ENCODE measurements at regions not wholly inside any gene's neighbourhood (a gene's known extent, or its start where the extent isn't known, plus 50 kb on each side); places are given as distances from the start of the nearest gene placed in this dataset.

DNA sequence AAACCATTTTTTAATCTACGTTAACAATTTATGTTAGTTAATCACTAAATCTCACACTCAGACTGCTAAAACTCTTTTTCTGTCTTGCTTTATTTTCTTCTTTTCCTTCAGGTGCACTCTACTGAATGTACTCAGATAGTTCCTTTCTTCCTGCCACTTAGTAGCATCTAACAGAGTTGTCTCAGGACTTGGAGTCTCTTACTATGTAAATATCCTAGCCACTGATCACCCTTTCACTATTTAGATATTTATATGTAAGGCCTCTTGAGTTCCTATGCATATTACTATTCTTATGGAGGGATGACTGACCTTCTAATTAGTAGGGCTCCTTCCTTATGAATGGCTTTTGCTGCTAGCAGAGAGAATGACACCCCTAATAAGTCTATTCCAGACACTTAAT lies 586.3 kb downstream of the RERGL start:
- H3K27me3 Mint-ChIP-seq (ENCODE audit: low read depth): no peaks in the 10 kb centered on the region
- no peak for DNase-seq (ENCODE audit: low read depth, low spot score)
- TF ChIP-seq, protein P1, sequence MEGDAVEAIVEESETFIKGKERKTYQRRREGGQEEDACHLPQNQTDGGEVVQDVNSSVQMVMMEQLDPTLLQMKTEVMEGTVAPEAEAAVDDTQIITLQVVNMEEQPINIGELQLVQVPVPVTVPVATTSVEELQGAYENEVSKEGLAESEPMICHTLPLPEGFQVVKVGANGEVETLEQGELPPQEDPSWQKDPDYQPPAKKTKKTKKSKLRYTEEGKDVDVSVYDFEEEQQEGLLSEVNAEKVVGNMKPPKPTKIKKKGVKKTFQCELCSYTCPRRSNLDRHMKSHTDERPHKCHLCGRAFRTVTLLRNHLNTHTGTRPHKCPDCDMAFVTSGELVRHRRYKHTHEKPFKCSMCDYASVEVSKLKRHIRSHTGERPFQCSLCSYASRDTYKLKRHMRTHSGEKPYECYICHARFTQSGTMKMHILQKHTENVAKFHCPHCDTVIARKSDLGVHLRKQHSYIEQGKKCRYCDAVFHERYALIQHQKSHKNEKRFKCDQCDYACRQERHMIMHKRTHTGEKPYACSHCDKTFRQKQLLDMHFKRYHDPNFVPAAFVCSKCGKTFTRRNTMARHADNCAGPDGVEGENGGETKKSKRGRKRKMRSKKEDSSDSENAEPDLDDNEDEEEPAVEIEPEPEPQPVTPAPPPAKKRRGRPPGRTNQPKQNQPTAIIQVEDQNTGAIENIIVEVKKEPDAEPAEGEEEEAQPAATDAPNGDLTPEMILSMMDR (conservative IDR thresholded peaks at IDR 0.05): no peak
- H3K4me1 Mint-ChIP-seq: peaks cover 6% of the 10 kb centered on the region
- peaks cover 3% of the 10 kb centered on the region for H3K9me3 Mint-ChIP-seq
- no peak overlapping the region for H3K4me3 Mint-ChIP-seq
- H3K36me3 Mint-ChIP-seq (ENCODE audit: low read depth): no peaks in the 10 kb centered on the region
- H3K27ac Mint-ChIP-seq (ENCODE audit: unreplicated experiment): no peak overlapping the region

DNA sequence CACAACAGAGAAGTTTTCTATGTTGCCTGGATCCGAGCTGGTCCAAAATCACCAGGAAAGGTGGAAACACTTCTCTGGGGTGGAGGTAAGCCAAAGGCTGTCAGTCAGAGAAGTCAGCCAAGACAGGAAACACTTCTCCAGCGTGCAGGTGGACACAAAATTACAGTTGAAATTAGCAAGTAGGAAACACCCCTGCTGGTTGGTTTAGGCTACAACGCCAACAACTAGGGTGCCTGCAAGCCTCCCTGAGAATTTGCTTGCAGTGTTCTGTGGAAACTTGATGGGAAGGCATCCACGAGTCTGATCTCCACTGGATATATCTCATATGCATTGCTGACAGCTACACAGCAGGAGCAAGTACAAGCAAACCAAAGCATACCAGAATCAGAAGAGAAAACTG lies 600.5 kb downstream of the RERGL start:
- no peaks in the 10 kb centered on the region for H3K36me3 Mint-ChIP-seq (ENCODE audit: low read depth)
- peaks cover 3% of the 10 kb centered on the region for H3K9me3 Mint-ChIP-seq
- no peak overlapping the region for H3K4me3 Mint-ChIP-seq
- DNase-seq (ENCODE audit: low read depth, low spot score): no peak
- H3K4me1 Mint-ChIP-seq: no peaks in the 10 kb centered on the region
- TF ChIP-seq, protein P1 (conservative IDR thresholded peaks at IDR 0.05): peak; percentile 20
- H3K27ac Mint-ChIP-seq (ENCODE audit: unreplicated experiment): no peak overlapping the region
- no peaks in the 10 kb centered on the region for H3K27me3 Mint-ChIP-seq (ENCODE audit: low read depth)

DNA sequence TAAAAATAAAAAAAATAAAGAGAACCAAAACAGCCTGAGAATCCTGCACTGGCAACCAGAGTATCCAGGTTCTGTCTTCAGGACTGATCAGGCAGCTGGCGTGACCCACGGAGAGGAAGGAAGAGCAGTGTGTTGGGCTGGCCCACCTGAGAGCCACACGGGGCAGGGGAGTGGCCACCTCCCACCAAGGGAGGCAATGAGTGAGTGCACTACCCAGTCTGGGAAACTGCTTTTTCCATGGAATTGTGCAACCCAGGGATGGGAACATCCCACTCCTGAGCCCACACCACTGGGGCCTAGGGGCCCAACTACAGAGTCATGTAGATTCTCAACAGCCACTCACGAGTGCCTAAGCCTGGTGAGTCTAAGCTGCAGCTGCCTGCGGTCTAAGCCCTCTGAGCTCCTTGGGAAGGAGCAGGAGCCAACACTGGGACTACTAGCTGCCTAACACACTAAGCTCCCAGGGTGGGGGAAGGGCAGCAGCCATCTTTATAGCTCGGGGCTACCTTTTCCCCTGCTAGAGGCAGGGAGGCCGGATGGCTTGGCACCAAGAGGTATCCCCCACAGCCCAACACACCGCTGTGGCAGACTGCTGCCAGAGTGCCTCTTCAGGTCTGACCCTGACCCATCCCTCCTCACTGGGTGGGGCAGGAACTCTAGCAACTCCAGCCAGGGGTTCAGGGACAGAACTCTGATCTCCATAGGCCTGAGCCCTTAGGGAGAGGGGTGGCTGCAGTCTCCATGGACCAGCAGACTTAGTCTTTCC lies 610.9 kb downstream of the RERGL start:
- Mint-ChIP-seq H3K4me3 (no peak overlapping the region), H3K9me3 (peaks cover 14% of the 10 kb centered on the region)

DNA sequence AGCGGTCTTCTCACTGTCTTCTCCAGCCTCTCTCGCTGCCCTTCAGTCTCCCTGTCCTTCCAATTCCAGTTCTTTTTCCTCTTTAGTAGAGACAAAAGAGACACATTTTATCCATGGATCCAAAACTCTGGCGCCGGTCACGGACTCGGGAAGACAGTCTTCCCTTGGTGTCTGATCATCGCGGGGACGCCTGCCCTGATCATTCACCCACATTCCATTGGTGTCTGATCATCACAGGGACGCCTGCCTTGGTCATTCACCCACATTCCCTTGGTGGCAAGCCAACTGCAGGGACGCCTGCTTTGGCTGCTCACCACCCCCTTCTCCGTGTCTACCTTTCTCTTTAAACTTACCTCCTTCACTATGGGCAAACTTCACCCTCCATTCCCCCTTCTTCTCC lies 619.5 kb downstream of the RERGL start:
- H3K9me3 Mint-ChIP-seq: peaks cover 3% of the 10 kb centered on the region
- DNase-seq (ENCODE audit: low read depth, low spot score): no peak
- H3K27me3 Mint-ChIP-seq (ENCODE audit: low read depth): no peaks in the 10 kb centered on the region
- TF ChIP-seq, protein P1 (conservative IDR thresholded peaks at IDR 0.05): no peak
- H3K4me1 Mint-ChIP-seq: no peaks in the 10 kb centered on the region
- H3K4me3 Mint-ChIP-seq: no peak overlapping the region
- no peaks in the 10 kb centered on the region for H3K36me3 Mint-ChIP-seq (ENCODE audit: low read depth)
- H3K27ac Mint-ChIP-seq (ENCODE audit: unreplicated experiment): no peak overlapping the region

More for the DNA sequence above, 610.9 kb downstream of the RERGL start:
- TF ChIP-seq, protein P1 (conservative IDR thresholded peaks at IDR 0.05): no peak
- no peak overlapping the region for H3K27ac Mint-ChIP-seq (ENCODE audit: unreplicated experiment)
- H3K27me3 Mint-ChIP-seq (ENCODE audit: low read depth): no peaks in the 10 kb centered on the region
- no peak for DNase-seq (ENCODE audit: low read depth, low spot score)
- H3K4me1 Mint-ChIP-seq: no peaks in the 10 kb centered on the region
- peaks cover 10% of the 10 kb centered on the region for H3K36me3 Mint-ChIP-seq (ENCODE audit: low read depth)

DNA sequence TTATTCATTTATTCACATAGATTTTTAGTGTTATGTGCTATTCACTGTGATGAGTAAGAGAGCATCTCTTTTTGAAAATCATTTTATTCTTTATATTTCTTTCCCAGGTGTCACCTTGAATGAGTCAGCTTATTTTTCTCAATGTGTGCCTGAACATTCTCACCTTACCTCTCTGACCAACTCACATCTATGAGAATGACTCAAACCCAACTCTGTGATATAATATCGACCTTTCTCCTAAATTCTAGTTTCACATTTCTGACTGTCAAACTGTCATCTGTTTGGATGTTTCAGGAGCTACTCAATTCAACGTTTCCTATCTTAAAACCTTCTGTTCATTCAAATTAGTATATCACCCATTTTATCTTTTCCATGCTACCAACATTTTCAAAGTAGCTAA lies 630.8 kb downstream of the RERGL start:
- H3K4me3 Mint-ChIP-seq: no peak overlapping the region
- no peaks in the 10 kb centered on the region for H3K36me3 Mint-ChIP-seq (ENCODE audit: low read depth)
- H3K9me3 Mint-ChIP-seq: no peaks in the 10 kb centered on the region
- TF ChIP-seq, protein P1 (conservative IDR thresholded peaks at IDR 0.05): no peak
- H3K4me1 Mint-ChIP-seq: no peaks in the 10 kb centered on the region
- H3K27me3 Mint-ChIP-seq (ENCODE audit: low read depth): no peaks in the 10 kb centered on the region
- no peak overlapping the region for H3K27ac Mint-ChIP-seq (ENCODE audit: unreplicated experiment)
- DNase-seq (ENCODE audit: low read depth, low spot score): no peak
